ENCODE measurements at regions not wholly inside any gene's neighbourhood (a gene's known extent, or its start where the extent isn't known, plus 50 kb on each side); places are given as distances from the start of the nearest gene placed in this dataset.

GRCh38 chr1:56415258-56415657 is 164.1 kb downstream of the PLPP3 start:
- no peak for TF ChIP-seq TCF12 (IDR thresholded peaks at IDR 0.05; ENCODE audit: low read depth)
- TF ChIP-seq USF1 (IDR thresholded peaks at IDR 0.05), result no peak
- no peak for TF ChIP-seq EP300 (IDR thresholded peaks at IDR 0.05; ENCODE audit: borderline replicate concordance)
- TF ChIP-seq ZBTB7A (IDR thresholded peaks at IDR 0.05; ENCODE audit: low read depth), result no peak
- TF ChIP-seq YY1 (IDR thresholded peaks at IDR 0.05; ENCODE audit: low read depth), result no peak
- no peak for TF ChIP-seq NFIC (IDR thresholded peaks at IDR 0.05)
- TF ChIP-seq CREB1 (IDR thresholded peaks at IDR 0.05; ENCODE audit: low read depth), result no peak
- TF ChIP-seq REST (IDR thresholded peaks at IDR 0.05; ENCODE audit: low read depth), result no peak
- no peak for TF ChIP-seq RAD21 (IDR thresholded peaks at IDR 0.05; ENCODE audit: low read depth)
